ENCODE measurements at regions not wholly inside any gene's neighbourhood (a gene's known extent, or its start where the extent isn't known, plus 50 kb on each side); places are given as distances from the start of the nearest gene placed in this dataset.

- TF ChIP-seq CTCF (IDR thresholded peaks at IDR 0.05; ENCODE audit: insufficient read depth, low read length, poor library complexity, severe bottlenecking) (no peak), EZH2phosphoT487 (conservative IDR thresholded peaks at IDR 0.05; ENCODE audit: low read length) (no peak)
These were observed 621.9 kb downstream of the LRRIQ3 start for GRCh38 chr1:73576083-73576482.
